ENCODE measurements at regions not wholly inside any gene's neighbourhood (a gene's known extent, or its start where the extent isn't known, plus 50 kb on each side); places are given as distances from the start of the nearest gene placed in this dataset.
A peak's percentile ranks its signal among the peaks of the same experiment; 100 is the strongest.
"Not testable (repeated sequence)": the region's sequence is repeated elsewhere in the genome, so short reads cannot be mapped to it uniquely, and the experiment has no call there.

DNA sequence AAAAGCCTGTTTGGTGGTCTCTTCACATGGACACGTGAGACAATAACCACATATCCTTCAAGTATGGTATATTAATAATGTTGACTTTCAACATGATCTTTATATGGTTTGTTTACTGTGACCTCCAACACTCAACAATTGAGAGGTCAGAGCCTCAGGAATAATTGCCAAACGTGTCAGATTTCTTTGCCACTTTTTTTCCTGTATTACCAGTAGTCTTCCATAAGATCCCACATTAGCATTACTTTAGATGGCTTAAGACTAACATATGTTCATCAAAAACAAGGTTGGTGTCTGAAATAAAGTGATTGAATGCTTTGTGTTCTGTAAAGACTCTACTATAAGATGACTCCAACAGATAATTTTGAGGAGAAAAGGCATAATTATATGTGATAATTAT lies 118.7 kb upstream of the F3 start:
- peaks cover 50% of the 10 kb centered on the region for H3K4me1 Mint-ChIP-seq
- H3K4me3 Mint-ChIP-seq: no peak overlapping the region
- Histone ChIP-seq H3K27ac (ENCODE audit: low read depth, low read length) (no peak overlapping the region), H3K36me3 (ENCODE audit: control insufficient read depth, insufficient read depth, low read length) (no peaks in the 10 kb centered on the region), H3K27me3 (ENCODE audit: control insufficient read depth, insufficient read depth, low read length, poor library complexity, severe bottlenecking) (no peaks in the 10 kb centered on the region), H3K9ac (ENCODE audit: extremely low read depth, low read length, poor library complexity, severe bottlenecking) (no peak overlapping the region), H3K9me3 (ENCODE audit: control insufficient read depth, low read length) (peaks cover 20% of the 10 kb centered on the region), H3K4me3 (ENCODE audit: low read length) (no peak overlapping the region), H3K4me1 (ENCODE audit: control insufficient read depth, insufficient read depth, low read length) (peaks cover 34% of the 10 kb centered on the region)
- H3K27ac Mint-ChIP-seq: peak overlapping the region; percentile 94
- TF ChIP-seq CTCF (conservative IDR thresholded peaks at IDR 0.05): no peak
- H3K27me3 Mint-ChIP-seq (ENCODE audit: insufficient read depth): no peaks in the 10 kb centered on the region
- DNase-seq: no peak
- H3K9me3 Mint-ChIP-seq: peaks cover 9% of the 10 kb centered on the region
- peaks cover 3% of the 10 kb centered on the region for H3K36me3 Mint-ChIP-seq (ENCODE audit: low read depth)
- WGBS, 2 experiments (ENCODE audit: insufficient coverage in 1 of 2, insufficient read length in 1 of 2): 56% methylated on average over 1 of the region's 2 CpGs; no CpG with 5 or more reads in 1 of the 2 experiments

GRCh38 chr1:94659202-94659601 lies 117.6 kb upstream of the F3 start:
- not testable (repeated sequence) for H3K27me3 ChIP-seq (ENCODE audit: control insufficient read depth, insufficient read depth, low read length, poor library complexity, severe bottlenecking); H3K9me3 Mint-ChIP-seq; H3K9ac ChIP-seq (ENCODE audit: extremely low read depth, low read length, poor library complexity, severe bottlenecking); H3K36me3 Mint-ChIP-seq (ENCODE audit: low read depth); H3K27ac ChIP-seq (ENCODE audit: low read depth, low read length); H3K4me3 ChIP-seq (ENCODE audit: low read length); DNase-seq; H3K36me3 ChIP-seq (ENCODE audit: control insufficient read depth, insufficient read depth, low read length); H3K27me3 Mint-ChIP-seq (ENCODE audit: insufficient read depth); H3K4me3 Mint-ChIP-seq
- Mint-ChIP-seq H3K4me1 (peaks cover 58% of the 10 kb centered on the region), H3K27ac (peak overlapping the region; percentile 81)
- peaks cover 10% of the 10 kb centered on the region for H3K9me3 ChIP-seq (ENCODE audit: control insufficient read depth, low read length)
- H3K4me1 ChIP-seq (ENCODE audit: control insufficient read depth, insufficient read depth, low read length): peaks cover 34% of the 10 kb centered on the region
- WGBS, 2 experiments (ENCODE audit: insufficient coverage in 1 of 2, insufficient read length in 1 of 2): 96% methylated on average over 1 of the region's 1 CpG; no CpG with 5 or more reads in 1 of the 2 experiments

GRCh38 chr1:94658221-94658620 lies 116.7 kb upstream of the F3 start:
- Mint-ChIP-seq H3K4me3 (no peak overlapping the region), H3K9me3 (no peaks in the 10 kb centered on the region), H3K36me3 (ENCODE audit: low read depth) (peaks cover 3% of the 10 kb centered on the region), H3K4me1 (peaks cover 68% of the 10 kb centered on the region), H3K27ac (peak overlapping the region; percentile 96), H3K27me3 (ENCODE audit: insufficient read depth) (no peaks in the 10 kb centered on the region)
- no peaks in the 10 kb centered on the region for H3K27me3 ChIP-seq (ENCODE audit: control insufficient read depth, insufficient read depth, low read length, poor library complexity, severe bottlenecking)
- TF ChIP-seq CTCF (conservative IDR thresholded peaks at IDR 0.05): no peak
- H3K4me1 ChIP-seq (ENCODE audit: control insufficient read depth, insufficient read depth, low read length): peaks cover 38% of the 10 kb centered on the region
- H3K27ac ChIP-seq (ENCODE audit: low read depth, low read length): peak overlapping the region; percentile 38
- no peak overlapping the region for H3K4me3 ChIP-seq (ENCODE audit: low read length)
- 61 to 80% methylated on average over 1 to 3 of the region's 3 CpGs for WGBS, 2 experiments (ENCODE audit: insufficient coverage in 1 of 2, insufficient read length in 1 of 2)
- no peaks in the 10 kb centered on the region for H3K36me3 ChIP-seq (ENCODE audit: control insufficient read depth, insufficient read depth, low read length)
- DNase-seq: peak; percentile 80
- peak overlapping the region; percentile 67 for H3K9ac ChIP-seq (ENCODE audit: extremely low read depth, low read length, poor library complexity, severe bottlenecking)
- peaks cover 3% of the 10 kb centered on the region for H3K9me3 ChIP-seq (ENCODE audit: control insufficient read depth, low read length)

GRCh38 chr1:94657776-94658175 lies 116.2 kb upstream of the F3 start:
- Mint-ChIP-seq H3K4me1 (peaks cover 67% of the 10 kb centered on the region), H3K27ac (peak overlapping the region; percentile 96)
- not testable (repeated sequence) for H3K27me3 Mint-ChIP-seq (ENCODE audit: insufficient read depth); H3K36me3 Mint-ChIP-seq (ENCODE audit: low read depth); H3K36me3 ChIP-seq (ENCODE audit: control insufficient read depth, insufficient read depth, low read length); H3K4me3 Mint-ChIP-seq; H3K27me3 ChIP-seq (ENCODE audit: control insufficient read depth, insufficient read depth, low read length, poor library complexity, severe bottlenecking); H3K9me3 Mint-ChIP-seq; H3K9me3 ChIP-seq (ENCODE audit: control insufficient read depth, low read length); H3K4me3 ChIP-seq (ENCODE audit: low read length)
- Histone ChIP-seq H3K4me1 (ENCODE audit: control insufficient read depth, insufficient read depth, low read length) (peaks cover 35% of the 10 kb centered on the region), H3K27ac (ENCODE audit: low read depth, low read length) (peak overlapping the region; percentile 38), H3K9ac (ENCODE audit: extremely low read depth, low read length, poor library complexity, severe bottlenecking) (peak overlapping the region; percentile 67)
- 42 to 46% methylated on average over 2 to 4 of the region's 4 CpGs for WGBS, 2 experiments (ENCODE audit: insufficient coverage in 1 of 2, insufficient read length in 1 of 2)
- peak; percentile 88 for DNase-seq

All from endodermal cell (in vitro differentiated cells).